ENCODE measurements at regions not wholly inside any gene's neighbourhood (a gene's known extent, or its start where the extent isn't known, plus 50 kb on each side); places are given as distances from the start of the nearest gene placed in this dataset.

GRCh38 chr2:179352181-179352580 is 87.5 kb upstream of the SESTD1 start:
- no peaks in the 10 kb centered on the region for H3K9me1 ChIP-seq (ENCODE audit: control insufficient read depth, insufficient read depth, low read length)
- WGBS (ENCODE audit: insufficient coverage, low coverage, missing lambda C conversion rate) = 0% methylated on average over 2 of the region's 2 CpGs
- H4K20me1 ChIP-seq (replicated peaks; ENCODE audit: control insufficient read depth, insufficient read depth, low read length) = no peaks in the 10 kb centered on the region
- no peak overlapping the region for H2AFZ ChIP-seq (ENCODE audit: low read depth, low read length)
- ChIA-PET POLR2A (no interaction called here), CTCF (ENCODE audit: low intra/inter-chr PET ratio) (no interaction called here)
- no peaks in the 10 kb centered on the region for H3K36me3 ChIP-seq (ENCODE audit: control insufficient read depth, insufficient read depth, low read length)
- no peaks in the 10 kb centered on the region for H3K9me3 ChIP-seq (replicated peaks; ENCODE audit: control insufficient read depth, insufficient read depth, low read depth, low read length)
- DNase-seq (ENCODE audit: extremely low read depth in 1 of 4, low spot score in 3 of 4) (no peak), ATAC-seq (no peak), FAIRE-seq (no peak)
- no peak overlapping the region for H3K4me3 ChIP-seq
- in situ Hi-C loops (cut with MboI) (no loop called here), intact Hi-C loops (cut with micrococcal nuclease) (no loop called here)
- no peaks in the 10 kb centered on the region for H3K27me3 ChIP-seq (ENCODE audit: control insufficient read depth in 2 of 2, insufficient read depth in 2 of 2, low read length in 2 of 2)
- H3K9ac ChIP-seq (ENCODE audit: insufficient read depth in 1 of 2, low read depth in 2 of 2, low read length in 2 of 2) = no peak overlapping the region
- H3K27ac ChIP-seq (ENCODE audit: extremely low read depth, low read depth, low read length) = no peak overlapping the region
- H3K79me2 ChIP-seq (ENCODE audit: control insufficient read depth, insufficient read depth, low read length) = no peaks in the 10 kb centered on the region
- no peaks in the 10 kb centered on the region for H3K4me1 ChIP-seq (replicated peaks in 1 of 2; ENCODE audit: control insufficient read depth in 2 of 2, insufficient read depth in 2 of 2, low read length in 2 of 2)
- no peak overlapping the region for H3K4me2 ChIP-seq (ENCODE audit: insufficient read depth, low read length)
- BruUV-seq (replicated peaks) = no TSS peak
- TF ChIP-seq CREBBP (IDR thresholded peaks at IDR 0.05; ENCODE audit: low read depth, low read length) = no peak
- TF ChIP-seq YBX1 (IDR thresholded peaks at IDR 0.05) = no peak
- no peak for TF ChIP-seq MGA (IDR thresholded peaks at IDR 0.05)
- TF ChIP-seq PHB2 (IDR thresholded peaks at IDR 0.05; ENCODE audit: low read depth) = no peak
- TF ChIP-seq E2F6 (IDR thresholded peaks at IDR 0.05; ENCODE audit: borderline replicate concordance in 1 of 2, extremely low read depth in 1 of 2, insufficient read depth in 1 of 2, insufficient read length in 1 of 2, low read depth in 1 of 2, low read length in 1 of 2, poor library complexity in 1 of 2, severe bottlenecking in 1 of 2) = no peak
- TF ChIP-seq TFE3 (CRISPR knock-in tag; IDR thresholded peaks at IDR 0.05) = no peak

Data from K562 (cell line).